ENCODE measurements at regions not wholly inside any gene's neighbourhood (a gene's known extent, or its start where the extent isn't known, plus 50 kb on each side); places are given as distances from the start of the nearest gene placed in this dataset.

- no peak for DNase-seq (ENCODE audit: low spot score)
Observed at GRCh38 chr4:107098401-107098800, 62.3 kb upstream of the DKK2 start.

- DNase-seq (ENCODE audit: low spot score), result no peak
Observed at GRCh38 chr4:107094976-107095375, 58.9 kb upstream of the DKK2 start.

GRCh38 chr4:107094332-107094731 is 58.2 kb upstream of the DKK2 start:
- DNase-seq (ENCODE audit: low spot score), result no peak

Data from umbilical cord (tissue), 1 donor.